ENCODE measurements at regions not wholly inside any gene's neighbourhood (a gene's known extent, or its start where the extent isn't known, plus 50 kb on each side); places are given as distances from the start of the nearest gene placed in this dataset.

DNA sequence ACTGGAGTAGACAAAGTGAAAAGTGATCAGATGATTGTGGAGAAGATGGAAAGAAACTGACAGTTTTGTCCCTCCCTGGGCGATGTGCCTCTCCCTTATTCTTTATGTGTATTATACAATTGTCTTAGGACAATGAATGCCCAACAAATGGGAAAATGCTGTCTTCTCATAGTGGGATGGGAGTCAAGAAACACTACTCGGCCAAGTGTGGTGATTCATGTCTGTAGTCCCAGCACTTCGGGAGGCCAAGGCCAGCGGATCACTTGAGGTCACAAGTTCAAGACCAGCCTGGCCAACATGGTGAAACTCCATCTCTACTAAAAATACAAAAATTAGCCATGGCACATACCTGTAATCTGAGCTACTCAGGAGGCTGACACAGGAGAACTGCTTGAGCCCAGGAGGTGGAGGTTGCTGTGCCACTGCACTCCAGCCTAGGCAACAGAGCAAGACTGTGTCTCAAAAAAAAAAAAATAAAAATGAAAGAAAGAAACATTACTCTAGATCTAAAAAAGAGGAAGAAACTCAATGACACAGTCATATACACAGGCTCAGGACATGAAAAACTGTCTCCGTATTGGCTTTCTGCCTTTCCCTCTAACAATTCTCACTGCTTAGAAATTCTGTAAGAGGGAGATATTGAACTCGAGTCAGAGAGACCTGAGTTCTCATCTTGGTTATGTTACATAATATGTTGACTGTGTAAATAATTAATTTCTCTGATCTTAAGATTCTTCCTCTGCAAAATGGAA is 67.9 kb upstream of the TARS1 start:
- TF ChIP-seq, protein P1, sequence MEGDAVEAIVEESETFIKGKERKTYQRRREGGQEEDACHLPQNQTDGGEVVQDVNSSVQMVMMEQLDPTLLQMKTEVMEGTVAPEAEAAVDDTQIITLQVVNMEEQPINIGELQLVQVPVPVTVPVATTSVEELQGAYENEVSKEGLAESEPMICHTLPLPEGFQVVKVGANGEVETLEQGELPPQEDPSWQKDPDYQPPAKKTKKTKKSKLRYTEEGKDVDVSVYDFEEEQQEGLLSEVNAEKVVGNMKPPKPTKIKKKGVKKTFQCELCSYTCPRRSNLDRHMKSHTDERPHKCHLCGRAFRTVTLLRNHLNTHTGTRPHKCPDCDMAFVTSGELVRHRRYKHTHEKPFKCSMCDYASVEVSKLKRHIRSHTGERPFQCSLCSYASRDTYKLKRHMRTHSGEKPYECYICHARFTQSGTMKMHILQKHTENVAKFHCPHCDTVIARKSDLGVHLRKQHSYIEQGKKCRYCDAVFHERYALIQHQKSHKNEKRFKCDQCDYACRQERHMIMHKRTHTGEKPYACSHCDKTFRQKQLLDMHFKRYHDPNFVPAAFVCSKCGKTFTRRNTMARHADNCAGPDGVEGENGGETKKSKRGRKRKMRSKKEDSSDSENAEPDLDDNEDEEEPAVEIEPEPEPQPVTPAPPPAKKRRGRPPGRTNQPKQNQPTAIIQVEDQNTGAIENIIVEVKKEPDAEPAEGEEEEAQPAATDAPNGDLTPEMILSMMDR (conservative IDR thresholded peaks at IDR 0.05; ENCODE audit: control insufficient read depth, insufficient read depth, low read depth, low read length), result no peak
- no peak overlapping the region for H3K4me3 ChIP-seq (ENCODE audit: control insufficient read depth, low read depth, low read length)
- peak; percentile 74 for DNase-seq (ENCODE audit: low read depth)

DNA sequence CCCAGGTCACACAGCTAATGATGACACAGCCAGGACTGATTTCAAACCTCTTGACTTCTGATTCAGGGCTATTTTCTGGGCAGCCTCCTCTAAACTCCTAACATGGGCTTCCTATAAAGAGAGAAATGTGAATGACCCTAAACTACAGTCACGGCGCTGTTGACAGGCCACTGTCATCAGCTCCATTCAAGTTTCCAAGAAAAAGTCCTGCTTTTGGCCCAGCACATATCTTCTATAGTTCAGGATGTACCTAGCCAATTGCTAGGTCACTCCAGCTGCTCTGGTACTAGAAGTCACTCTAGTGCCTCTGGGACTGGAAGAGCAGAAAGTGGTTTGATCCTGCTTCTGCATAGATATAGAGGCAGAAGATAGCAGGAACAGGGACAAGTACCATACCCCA is 64.9 kb upstream of the TARS1 start:
- no peak for DNase-seq (ENCODE audit: low read depth)
- TF ChIP-seq, protein P1 (conservative IDR thresholded peaks at IDR 0.05; ENCODE audit: control insufficient read depth, insufficient read depth, low read depth, low read length), result no peak
- H3K4me3 ChIP-seq (ENCODE audit: control insufficient read depth, low read depth, low read length), result no peak overlapping the region

DNA sequence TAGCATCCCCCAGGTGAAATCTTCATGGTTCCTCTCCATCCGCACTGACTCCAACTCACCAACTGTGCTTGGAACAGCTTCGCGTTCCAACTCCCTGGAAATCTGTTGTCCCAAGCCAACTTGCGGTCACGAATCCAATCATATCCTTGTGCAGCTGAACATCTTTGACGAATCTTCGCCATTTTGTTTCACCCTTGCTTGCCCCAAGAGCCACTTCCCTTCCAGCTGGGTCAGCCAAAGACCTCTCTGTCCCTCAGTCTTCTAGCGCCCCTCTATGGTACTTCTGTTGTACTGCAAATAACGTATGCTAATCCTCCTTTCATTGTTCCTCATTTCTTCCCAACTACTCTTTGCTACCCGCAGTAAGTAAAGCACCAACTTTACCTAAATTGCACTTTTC is 61.0 kb upstream of the TARS1 start:
- H3K4me3 ChIP-seq (ENCODE audit: control insufficient read depth, low read depth, low read length), result no peak overlapping the region
- TF ChIP-seq, protein P1 (conservative IDR thresholded peaks at IDR 0.05; ENCODE audit: control insufficient read depth, insufficient read depth, low read depth, low read length), result peak; percentile 75
- DNase-seq (ENCODE audit: low read depth), result peak; percentile 74

DNA sequence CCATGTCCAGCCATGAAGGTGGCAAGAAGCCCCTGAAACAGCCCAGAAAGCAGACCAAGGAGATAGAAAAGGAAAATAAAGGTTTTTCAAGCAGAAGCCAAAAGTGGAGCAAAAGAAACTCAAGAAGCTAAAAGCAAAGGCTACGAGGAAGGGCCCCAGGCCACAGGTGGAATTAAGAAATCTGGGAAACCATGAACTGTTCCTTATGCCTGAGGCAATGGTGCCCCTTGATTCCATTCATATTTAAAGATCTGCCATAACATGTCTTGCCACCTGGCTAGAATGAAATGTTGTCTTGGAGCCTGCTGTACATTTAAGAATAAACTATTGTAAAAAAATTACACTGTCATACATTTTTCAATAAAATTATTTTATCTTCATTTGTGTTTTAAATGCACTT is 59.5 kb upstream of the TARS1 start:
- TF ChIP-seq, protein P1 (conservative IDR thresholded peaks at IDR 0.05; ENCODE audit: control insufficient read depth, insufficient read depth, low read depth, low read length), result no peak
- no peak overlapping the region for H3K4me3 ChIP-seq (ENCODE audit: control insufficient read depth, low read depth, low read length)
- DNase-seq (ENCODE audit: low read depth), result no peak

Data from fibroblast of mammary gland (primary cell).